IMR-90 (cell line): ENCODE measurements at regions not wholly inside any gene's neighbourhood (a gene's known extent, or its start where the extent isn't known, plus 50 kb on each side); places are given as distances from the start of the nearest gene placed in this dataset.

Experiments
- ATAC-seq: fragments of 200-7000 bp; cut with Tn5 transposase; 2 replicates; pipeline ENCODE4 v1.9.1; 2020; ENCODE audit warnings: low read depth, mild to moderate bottlenecking, moderate library complexity
- BruUV-seq: library from RNA; stranded (reverse); fragments of 400-500 nt; replicated peaks from 2 replicates; lab custom pipeline; 2021; lab: Mats Ljungman, UMichigan
- CTCF ChIA-PET: fragments of 300-600 bp; formaldehyde crosslinking; extraction: SDS; loops from one replicate; lab custom pipeline; 2021; ENCODE audit warnings: antibody characterized with exemption; lab: Yijun Ruan, JAX
- POLR2A ChIA-PET: fragments of 300-600 bp; sonication (Branson Sonifier 250); formaldehyde crosslinking; loops from one replicate; lab custom pipeline; 2022; ENCODE audit warnings: antibody characterized with exemption; ENCODE audit not compliant: unreplicated experiment; lab: Charles Lee
- DNase-seq: peaks from one replicate; pipeline ENCODE4 v3.0.0; 2013
- H2AFZ ChIP-seq: replicated peaks from 2 replicates; pipeline ENCODE3; 2013; ENCODE audit warnings: low read length, mild to moderate bottlenecking; ENCODE audit not compliant: poor library complexity
- H2AK5ac ChIP-seq: 2 replicates; pipeline ENCODE4 v1.6.1; 2013; ENCODE audit warnings: low read depth, low read length, inconsistent platforms
- H2AK9ac ChIP-seq: replicated peaks from 2 replicates; pipeline ENCODE3; 2013; ENCODE audit warnings: mild to moderate bottlenecking, low read depth, low read length, moderate library complexity; ENCODE audit not compliant: poor library complexity
- H2BK120ac ChIP-seq: 2 replicates; pipeline ENCODE4 v1.6.1; 2013; ENCODE audit warnings: low read depth, low read length, inconsistent platforms
- H2BK15ac ChIP-seq: 3 replicates; pipeline ENCODE4 v1.6.1; 2013; ENCODE audit warnings: low read depth, low read length, inconsistent platforms
- H2BK20ac ChIP-seq: 2 replicates; pipeline ENCODE4 v1.6.1; 2013; ENCODE audit warnings: low read depth, mild to moderate bottlenecking, inconsistent platforms, low read length, moderate library complexity
- H2BK5ac ChIP-seq: 2 replicates; pipeline ENCODE4 v1.6.1; 2013; ENCODE audit warnings: mild to moderate bottlenecking, low read depth, low read length, inconsistent platforms; ENCODE audit not compliant: poor library complexity, severe bottlenecking
- H3K14ac ChIP-seq: replicated peaks from 2 replicates; pipeline ENCODE4 v1.6.1; 2013; ENCODE audit warnings: low read depth, low read length, inconsistent platforms
- H3K18ac ChIP-seq: 2 replicates; pipeline ENCODE4 v1.6.1; 2013; ENCODE audit warnings: low read depth, low read length, control low read depth
- H3K23ac ChIP-seq: 2 replicates; pipeline ENCODE4 v1.6.1; 2013; ENCODE audit warnings: low read depth, low read length, inconsistent platforms
- H3K27ac ChIP-seq: 2 replicates; pipeline ENCODE4 v1.5.1; 2013; ENCODE audit warnings: mild to moderate bottlenecking, control low read depth, low read length; ENCODE audit not compliant: insufficient read depth
- H3K27me3 ChIP-seq: 2 replicates; pipeline ENCODE4 v1.6.1; 2013; ENCODE audit warnings: low read length; ENCODE audit not compliant: control insufficient read depth, insufficient read depth
- H3K36me3 ChIP-seq: 2 replicates; pipeline ENCODE4 v1.6.1; 2013; ENCODE audit warnings: low read length, mixed read lengths; ENCODE audit not compliant: control insufficient read depth, insufficient read depth
- H3K4ac ChIP-seq: 2 replicates; pipeline ENCODE4 v1.6.1; 2013; ENCODE audit warnings: low read depth, low read length, inconsistent platforms
- H3K4me1 ChIP-seq: 2 replicates; pipeline ENCODE4 v1.6.1; 2013; ENCODE audit warnings: low read length, mixed read lengths; ENCODE audit not compliant: control insufficient read depth, insufficient read depth
- H3K4me2 ChIP-seq: 2 replicates; pipeline ENCODE4 v1.6.1; 2013; ENCODE audit warnings: low read depth, mild to moderate bottlenecking, control low read depth, low read length, moderate library complexity
- H3K4me3 ChIP-seq: 2 replicates; pipeline ENCODE4 v1.5.1; 2013; ENCODE audit warnings: low read depth, mild to moderate bottlenecking, control low read depth, low read length, moderate library complexity; ENCODE audit not compliant: insufficient read depth
- H3K56ac ChIP-seq: 2 replicates; pipeline ENCODE4 v1.6.1; 2013; ENCODE audit warnings: low read length, inconsistent platforms; ENCODE audit not compliant: insufficient read depth; ENCODE audit errors: extremely low read depth
- H3K79me1 ChIP-seq, 2 experiments: 2 replicates each; pipeline ENCODE4 v1.6.1; 2013; ENCODE audit warnings: low read length in 2 of 2, inconsistent platforms in 1 of 2, low read depth in 1 of 2
- H3K9ac ChIP-seq: 2 replicates; pipeline ENCODE4 v1.6.1; 2013; ENCODE audit warnings: low read depth, low read length, control low read depth
- H3K9me1 ChIP-seq: 2 replicates; pipeline ENCODE4 v1.6.1; 2013; ENCODE audit warnings: low read length, inconsistent platforms; ENCODE audit not compliant: insufficient read depth
- H3K9me3 ChIP-seq: 2 replicates; pipeline ENCODE4 v1.6.1; 2013; ENCODE audit warnings: low read length; ENCODE audit not compliant: control insufficient read depth, insufficient read depth
- H4K20me1 ChIP-seq: 2 replicates; pipeline ENCODE4 v1.6.1; 2013; ENCODE audit warnings: low read length, inconsistent platforms; ENCODE audit not compliant: insufficient read depth
- H4K5ac ChIP-seq: 2 replicates; pipeline ENCODE4 v1.6.1; 2013; ENCODE audit warnings: mild to moderate bottlenecking, low read depth, low read length, control low read depth
- H4K8ac ChIP-seq, 2 experiments: 2 replicates each; pipeline ENCODE4 v1.6.1; 2013; ENCODE audit warnings: low read depth in 2 of 2, low read length in 2 of 2, control low read depth in 1 of 2, inconsistent platforms in 1 of 2
- H4K91ac ChIP-seq: 2 replicates; pipeline ENCODE4 v1.6.1; 2013; ENCODE audit warnings: low read depth, low read length, inconsistent platforms; ENCODE audit not compliant: insufficient read depth
- BHLHE40 ChIP-seq: fragments of 150-350 bp; IDR thresholded peaks from 2 replicates; pipeline ENCODE4 v1.6.1; 2016; ENCODE audit warnings: mild to moderate bottlenecking, low read depth, low read length
- CEBPB ChIP-seq: IDR thresholded peaks from 2 replicates; pipeline ENCODE4 v1.6.1; 2012; ENCODE audit warnings: low read depth, low read length, improper control_type of control experiment
- CHD1 ChIP-seq: IDR thresholded peaks from 2 replicates; pipeline ENCODE4 v1.6.1; 2012; ENCODE audit warnings: low read depth, low read length, improper control_type of control experiment
- CTCF ChIP-seq: conservative IDR thresholded peaks from 2 replicates; pipeline ENCODE4 v1.5.1; 2012; ENCODE audit warnings: mild to moderate bottlenecking, low read depth, low read length, improper control_type of control experiment
- ELK1 ChIP-seq: fragments of 150-350 bp; IDR thresholded peaks from 2 replicates; pipeline ENCODE4 v1.6.1; 2016; ENCODE audit warnings: low read depth, mild to moderate bottlenecking, low read length, moderate library complexity, borderline replicate concordance
- FOS ChIP-seq: fragments of 150-350 bp; IDR thresholded peaks from 2 replicates; pipeline ENCODE4 v1.6.1; 2016; ENCODE audit warnings: low read depth, low read length
- MAFK ChIP-seq: IDR thresholded peaks from 2 replicates; pipeline ENCODE4 v1.6.1; 2012; ENCODE audit warnings: low read depth, low read length, improper control_type of control experiment
- MAZ ChIP-seq: IDR thresholded peaks from 2 replicates; pipeline ENCODE4 v1.6.1; 2012; ENCODE audit warnings: low read depth, mild to moderate bottlenecking, low read length, improper control_type of control experiment, moderate library complexity, borderline replicate concordance
- MXI1 ChIP-seq: IDR thresholded peaks from 2 replicates; pipeline ENCODE4 v1.6.1; 2012; ENCODE audit warnings: low read depth, mild to moderate bottlenecking, low read length, moderate library complexity, borderline replicate concordance
- NFE2L2 ChIP-seq: fragments of 150-350 bp; IDR thresholded peaks from 2 replicates; pipeline ENCODE4 v1.6.1; 2016; ENCODE audit warnings: low read depth, mild to moderate bottlenecking, low read length
- POLR2A ChIP-seq: IDR thresholded peaks from 2 replicates; pipeline ENCODE4 v1.6.1; 2012; ENCODE audit warnings: mild to moderate bottlenecking, low read depth, low read length
- RAD21 ChIP-seq: IDR thresholded peaks from 2 replicates; pipeline ENCODE4 v1.6.1; 2012; ENCODE audit warnings: low read length, improper control_type of control experiment
- RCOR1 ChIP-seq: IDR thresholded peaks from 2 replicates; pipeline ENCODE4 v1.6.1; 2012; ENCODE audit warnings: mild to moderate bottlenecking, low read length, improper control_type of control experiment; ENCODE audit not compliant: insufficient replicate concordance
- RFX5 ChIP-seq: IDR thresholded peaks from 2 replicates; pipeline ENCODE4 v1.8.0; 2012; ENCODE audit warnings: low read depth, mild to moderate bottlenecking, low read length, moderate library complexity
- SMC3 ChIP-seq: fragments of 150-350 bp; IDR thresholded peaks from 2 replicates; pipeline ENCODE4 v1.6.1; 2016; ENCODE audit warnings: low read depth, mild to moderate bottlenecking, antibody characterized with exemption, low read length, moderate library complexity
- USF2 ChIP-seq: fragments of 150-350 bp; IDR thresholded peaks from 2 replicates; pipeline ENCODE4 v1.6.1; 2017; ENCODE audit warnings: mild to moderate bottlenecking, antibody characterized with exemption, low read length, low read depth
- WGBS, 2 experiments: methylation state at CpG; one replicate each; pipeline versions ENCODE4 v1.1.5 to v1.1.7; 2013; ENCODE audit warnings: missing lambda C conversion rate in 2 of 2; ENCODE audit not compliant: insufficient read length in 1 of 2; ENCODE audit errors: extremely low coverage in 2 of 2; 5-methylcytosine and 5-hydroxymethylcytosine counted together
- dilution Hi-C: fragments of 300-500 bp; cut with HindIII; formaldehyde crosslinking; loops from one replicate; pipeline ENCODE4 v1.14.3; 2018; ENCODE audit warnings: low sequenced_read_pairs; ENCODE audit not compliant: unreplicated experiment
- in situ Hi-C: fragments of 300-500 bp; cut with MboI; formaldehyde crosslinking; loops from 3 replicates; pipeline ENCODE4 v1.14.3; 2019; ENCODE audit warnings: low sequenced_read_pairs, inconsistent platforms, mixed read lengths
- intact Hi-C: fragments of 100-400 bp; cut with micrococcal nuclease; formaldehyde crosslinking; loops from 2 replicates; pipeline ENCODE4 v1.10.0; 2022

GRCh38 chr12:45655186-45655585 is 74.3 kb upstream of the ARID2 start:
- H3K18ac ChIP-seq, result no peak overlapping the region
- H2BK20ac ChIP-seq, result no peak overlapping the region
- no peak overlapping the region for H4K5ac ChIP-seq
- H2BK15ac ChIP-seq, result no peak overlapping the region
- H3K14ac ChIP-seq, result no peak overlapping the region
- no peaks in the 10 kb centered on the region for H4K20me1 ChIP-seq
- no peak overlapping the region for H2AK9ac ChIP-seq
- no peaks in the 10 kb centered on the region for H3K27me3 ChIP-seq
- H3K9me1 ChIP-seq, result no peaks in the 10 kb centered on the region
- ATAC-seq (peak; percentile 56; the same call in 1 of the 2 replicates), DNase-seq (peak; percentile 47)
- intact Hi-C loops, result no loop called here
- H4K91ac ChIP-seq, result no peak overlapping the region
- no peaks in the 10 kb centered on the region for H3K9me3 ChIP-seq
- H2AK5ac ChIP-seq, result no peak overlapping the region
- no peak overlapping the region for H2BK5ac ChIP-seq
- H2AFZ ChIP-seq, result no peak overlapping the region
- no peak overlapping the region for H3K23ac ChIP-seq
- dilution Hi-C loops, result no loop called here
- H3K79me1 ChIP-seq, result no peaks in the 10 kb centered on the region
- H3K56ac ChIP-seq, result no peak overlapping the region
- H3K36me3 ChIP-seq, result no peaks in the 10 kb centered on the region
- POLR2A ChIA-PET, result no interaction called here
- in situ Hi-C loops, result no loop called here
- H3K4me2 ChIP-seq, result no peak overlapping the region
- no peak overlapping the region for H3K4ac ChIP-seq
- BruUV-seq, result no TSS peak
- no peak overlapping the region for H3K27ac ChIP-seq
- no CpG with 5 or more reads among the region's 5 CpGs for WGBS, 2 experiments
- CTCF ChIA-PET, result no interaction called here
- H3K4me1 ChIP-seq, result no peaks in the 10 kb centered on the region
- H3K4me3 ChIP-seq, result no peak overlapping the region
- H2BK120ac ChIP-seq, result no peak overlapping the region
- TF ChIP-seq BHLHE40, result no peak
- TF ChIP-seq CHD1, result no peak
- no peak for TF ChIP-seq CTCF
- TF ChIP-seq ELK1, result no peak
- no peak for TF ChIP-seq POLR2A
- no peak for TF ChIP-seq NFE2L2
- TF ChIP-seq RAD21, result no peak
- TF ChIP-seq MXI1, result no peak
- no peak for TF ChIP-seq MAFK
- TF ChIP-seq FOS, result no peak
- TF ChIP-seq SMC3, result no peak
- no peak for TF ChIP-seq RFX5
- no peak for TF ChIP-seq RCOR1
- no peak for TF ChIP-seq MAZ
- TF ChIP-seq CEBPB, result no peak
- TF ChIP-seq USF2, result no peak
- no peak overlapping the region for H4K8ac ChIP-seq
- no peak overlapping the region for H3K9ac ChIP-seq
